NCI-H2081 treated with DMSO at 0.1 percent for 48 hours (cell line): ENCODE measurements at regions not wholly inside any gene's neighbourhood (a gene's known extent, or its start where the extent isn't known, plus 50 kb on each side); places are given as distances from the start of the nearest gene placed in this dataset.

Source experiments
- DNase-seq: peaks from one replicate; lab custom pipeline; 2025; lab: John Stamatoyannopoulos, UW

DNA sequence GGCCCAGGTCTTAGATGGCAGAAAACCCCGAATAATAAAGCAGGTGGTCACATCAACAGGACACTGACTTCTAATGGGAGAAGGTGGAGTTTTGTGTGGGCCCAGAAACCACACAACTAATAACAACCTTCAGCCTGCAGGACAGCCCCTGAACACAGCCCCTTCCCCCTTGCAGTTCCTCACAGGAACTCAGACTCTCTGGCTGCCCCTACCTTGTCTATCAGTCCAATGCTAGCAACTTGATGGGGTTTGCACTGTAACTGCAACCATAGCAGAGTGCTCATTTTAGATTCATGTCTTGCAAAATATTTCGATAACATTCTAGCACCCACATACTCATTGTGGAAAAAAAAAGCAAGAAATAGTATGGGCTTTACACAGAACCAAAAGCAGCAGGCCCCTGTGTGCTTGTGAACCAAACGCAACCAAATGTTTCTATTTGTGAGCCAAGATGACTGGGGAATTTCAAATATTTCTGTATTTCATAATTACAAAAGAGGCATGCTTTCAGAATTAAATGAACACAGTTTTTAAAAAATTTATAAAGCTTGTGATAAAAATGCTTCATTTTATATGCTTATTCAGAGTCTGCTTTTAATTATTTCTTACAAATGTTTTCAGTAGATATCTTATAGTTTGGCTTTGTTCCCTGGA lies 62.7 kb upstream of the PDE4D start:
- DNase-seq: no peak

DNA sequence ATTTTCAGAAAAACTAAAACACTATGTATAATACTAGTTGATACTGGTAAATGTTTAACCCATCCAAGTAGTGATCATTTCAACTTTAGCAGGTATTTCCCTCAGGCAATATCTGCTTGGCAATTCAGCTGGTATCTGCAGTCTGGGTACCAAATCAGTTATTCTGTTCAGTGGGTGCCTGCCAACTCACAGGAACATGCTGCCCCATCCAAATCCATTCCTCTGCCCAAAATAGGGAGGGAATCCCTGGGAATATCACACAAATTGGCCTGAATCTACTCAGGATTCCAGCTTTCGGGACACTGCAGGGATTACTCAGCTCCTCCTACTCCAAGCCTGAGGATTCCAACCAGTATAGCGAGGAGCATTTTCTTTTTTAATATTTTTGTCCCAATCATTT lies 61.7 kb upstream of the PDE4D start:
- DNase-seq: no peak

DNA sequence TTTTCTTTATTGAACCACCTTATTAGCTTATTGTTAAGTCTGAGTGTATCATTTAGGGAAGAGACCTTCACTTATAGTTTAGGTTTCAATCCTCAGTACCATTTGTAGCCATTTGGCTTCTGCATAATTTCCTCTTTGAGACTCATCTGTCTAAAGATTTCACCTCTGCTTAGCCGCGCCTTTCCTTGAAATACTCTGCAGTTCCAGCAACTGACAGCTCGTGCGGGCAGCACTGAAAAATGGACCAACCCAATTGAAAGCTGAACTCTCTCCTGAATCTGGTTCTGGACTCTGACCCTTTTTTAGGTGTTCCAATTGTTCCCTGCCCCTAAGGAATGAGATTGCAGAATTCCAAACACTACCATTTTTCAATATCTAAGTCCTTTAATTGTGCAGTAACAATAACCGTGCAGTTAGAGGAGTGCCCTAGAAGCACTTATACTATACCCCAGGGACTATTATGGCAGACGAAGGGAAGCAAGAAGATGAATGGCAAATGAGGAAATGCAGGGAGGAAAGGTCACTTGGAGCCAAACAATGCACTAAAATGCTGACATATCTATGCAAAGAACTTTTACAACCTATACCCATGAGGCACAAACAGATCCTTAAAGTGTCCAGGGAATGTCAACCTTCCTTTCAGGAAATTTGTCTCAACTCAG lies 50.1 kb upstream of the PDE4D start:
- DNase-seq: no peak
